Activated B cell treated with CpG ODN at 0.5 μM for 24 hours (primary cell): ENCODE measurements at regions not wholly inside any gene's neighbourhood (a gene's known extent, or its start where the extent isn't known, plus 50 kb on each side); places are given as distances from the start of the nearest gene placed in this dataset.

ENCODE experiments used
- ATAC-seq: fragments of 200-7000 bp; cut with Tn5 transposase; one replicate; pipeline ENCODE4 v1.10.0; 2021; ENCODE audit warnings: low read depth, mild to moderate bottlenecking, moderate library complexity
- CTCF ChIA-PET: fragments of 350-600 bp; sonication (Branson Sonifier 250); formaldehyde crosslinking; loops from one replicate; lab custom pipeline; 2021; ENCODE audit warnings: antibody characterized with exemption; lab: Charles Lee
- POLR2A ChIA-PET: fragments of 350-600 bp; sonication (Branson Sonifier 250); formaldehyde crosslinking; loops from one replicate; lab custom pipeline; 2021; ENCODE audit warnings: antibody characterized with exemption; lab: Charles Lee
- DNase-seq: peaks from one replicate; pipeline ENCODE4 v3.0.0; 2022
- H3K27ac Mint-ChIP-seq: one replicate; pipeline ENCODE4 v1.8.0; 2020; ENCODE audit warnings: mixed read lengths
- H3K27me3 Mint-ChIP-seq: one replicate; pipeline ENCODE4 v1.8.0; 2021; ENCODE audit warnings: mixed read lengths
- H3K36me3 Mint-ChIP-seq: one replicate; pipeline ENCODE4 v1.8.0; 2021; ENCODE audit warnings: low read depth, mixed read lengths
- H3K4me1 Mint-ChIP-seq: one replicate; pipeline ENCODE4 v1.8.0; 2021; ENCODE audit warnings: mixed read lengths
- H3K4me3 Mint-ChIP-seq: one replicate; pipeline ENCODE4 v1.8.0; 2020; ENCODE audit warnings: mild to moderate bottlenecking, mixed read lengths
- H3K9me3 Mint-ChIP-seq: one replicate; pipeline ENCODE4 v1.8.0; 2020; ENCODE audit warnings: mixed read lengths
- CTCF ChIP-seq: fragments of 200-600 bp; IDR thresholded peaks from one replicate; pipeline ENCODE4 v1.8.0; 2022; ENCODE audit warnings: antibody characterized with exemption, mild to moderate bottlenecking
- intact Hi-C: fragments of 100-400 bp; cut with micrococcal nuclease; formaldehyde crosslinking; loops from one replicate; pipeline ENCODE4 v1.15.1; 2024

GRCh38 chr17:72362376-72363088, 241.7 kb downstream of the SOX9 start:
- Mint-ChIP-seq H3K27me3 (peaks cover 7% of the 10 kb centered on the region), H3K4me1 (no peaks in the 10 kb centered on the region), H3K4me3 (no peak overlapping the region), H3K27ac (no peak overlapping the region), H3K36me3 (no peaks in the 10 kb centered on the region), H3K9me3 (no peaks in the 10 kb centered on the region)
- DNase-seq (no peak), ATAC-seq (no peak)
- ChIA-PET POLR2A (no interaction called here), CTCF (no interaction called here)
- intact Hi-C loops, result no loop called here
- no peak for TF ChIP-seq CTCF

- intact Hi-C loops, result no loop called here
- TF ChIP-seq CTCF, result no peak
Observed at GRCh38 chr17:72363089-72363610, 242.3 kb downstream of the SOX9 start.

GRCh38 chr17:72365857-72366414, 245.1 kb downstream of the SOX9 start:
- no peaks in the 10 kb centered on the region for H3K36me3 Mint-ChIP-seq
- H3K27me3 Mint-ChIP-seq, result peaks cover 7% of the 10 kb centered on the region
- no peak for TF ChIP-seq CTCF
- H3K4me3 Mint-ChIP-seq, result no peak overlapping the region
- ChIA-PET POLR2A (no interaction called here), CTCF (no interaction called here)
- ATAC-seq (no peak), DNase-seq (no peak)
- intact Hi-C loops, result no loop called here
- H3K4me1 Mint-ChIP-seq, result no peaks in the 10 kb centered on the region
- no peak overlapping the region for H3K27ac Mint-ChIP-seq
- H3K9me3 Mint-ChIP-seq, result no peaks in the 10 kb centered on the region

More at GRCh38 chr17:72363089-72363610, 242.3 kb downstream of the SOX9 start:
- Mint-ChIP-seq H3K4me1 (no peaks in the 10 kb centered on the region), H3K27me3 (peaks cover 7% of the 10 kb centered on the region), H3K36me3 (no peaks in the 10 kb centered on the region), H3K9me3 (no peaks in the 10 kb centered on the region), H3K27ac (no peak overlapping the region), H3K4me3 (no peak overlapping the region)
- POLR2A ChIA-PET, result no interaction called here
- CTCF ChIA-PET, result no interaction called here
- no peak for ATAC-seq
- no peak for DNase-seq

- intact Hi-C loops, result no loop called here
- ATAC-seq (no peak), DNase-seq (no peak)
- ChIA-PET CTCF (no interaction called here), POLR2A (no interaction called here)
- no peak for TF ChIP-seq CTCF
- peaks cover 7% of the 10 kb centered on the region for H3K27me3 Mint-ChIP-seq
- no peak overlapping the region for H3K4me3 Mint-ChIP-seq
- H3K9me3 Mint-ChIP-seq, result no peaks in the 10 kb centered on the region
- H3K36me3 Mint-ChIP-seq, result no peaks in the 10 kb centered on the region
- H3K27ac Mint-ChIP-seq, result no peak overlapping the region
- no peaks in the 10 kb centered on the region for H3K4me1 Mint-ChIP-seq
Observed at GRCh38 chr17:72366626-72367025, 245.8 kb downstream of the SOX9 start.

- intact Hi-C loops, result no loop called here
- Mint-ChIP-seq H3K4me3 (no peak overlapping the region), H3K27me3 (peaks cover 4% of the 10 kb centered on the region), H3K27ac (no peak overlapping the region), H3K9me3 (no peaks in the 10 kb centered on the region), H3K4me1 (no peaks in the 10 kb centered on the region), H3K36me3 (no peaks in the 10 kb centered on the region)
- ChIA-PET POLR2A (no interaction called here), CTCF (no interaction called here)
- ATAC-seq (no peak), DNase-seq (no peak)
- no peak for TF ChIP-seq CTCF
Observed at GRCh38 chr17:72368191-72368590, 247.4 kb downstream of the SOX9 start.
